NCI-H69 (cell line): ENCODE measurements at regions not wholly inside any gene's neighbourhood (a gene's known extent, or its start where the extent isn't known, plus 50 kb on each side); places are given as distances from the start of the nearest gene placed in this dataset.
A peak's percentile ranks its signal among the peaks of the same experiment; 100 is the strongest.

Experiments
- DNase-seq: peaks from one replicate; lab custom pipeline; 2025; lab: John Stamatoyannopoulos, UW

GRCh38 chr6:97813889-97814567 lies 531.0 kb upstream of the MMS22L start:
- DNase-seq, result peak; percentile 44

GRCh38 chr6:97815301-97815812 lies 532.3 kb upstream of the MMS22L start:
- no peak for DNase-seq

- no peak for DNase-seq
Measured at GRCh38 chr6:97816526-97816925, 533.5 kb upstream of the MMS22L start.

GRCh38 chr6:97819710-97820109 lies 536.7 kb upstream of the MMS22L start:
- DNase-seq, result peak; percentile 56

GRCh38 chr6:97820400-97820799 lies 537.4 kb upstream of the MMS22L start:
- peak; percentile 82 for DNase-seq

- DNase-seq, result peak; percentile 68
Measured at GRCh38 chr6:97822632-97823031, 539.6 kb upstream of the MMS22L start.

GRCh38 chr6:97841763-97842162 lies 558.7 kb upstream of the MMS22L start:
- DNase-seq, result no peak

GRCh38 chr6:97842521-97842920 lies 559.5 kb upstream of the MMS22L start:
- no peak for DNase-seq

GRCh38 chr6:97849390-97849789 lies 566.4 kb upstream of the MMS22L start:
- no peak for DNase-seq

- peak; percentile 84 for DNase-seq
Measured at GRCh38 chr6:97850458-97851212, 567.6 kb upstream of the MMS22L start.

GRCh38 chr6:97863697-97864096 lies 580.7 kb upstream of the MMS22L start:
- DNase-seq, result no peak

GRCh38 chr6:97864366-97864765 lies 581.4 kb upstream of the MMS22L start:
- no peak for DNase-seq

- DNase-seq, result peak; percentile 28
Measured at GRCh38 chr6:97864826-97865225, 581.8 kb upstream of the MMS22L start.

- no peak for DNase-seq
Measured at GRCh38 chr6:97865612-97866011, 582.6 kb upstream of the MMS22L start.

- no peak for DNase-seq
Measured at GRCh38 chr6:97866616-97867015, 583.6 kb upstream of the MMS22L start.

- DNase-seq, result no peak
Measured at GRCh38 chr6:97867177-97867576, 584.2 kb upstream of the MMS22L start.

- no peak for DNase-seq
Measured at GRCh38 chr6:97870273-97870672, 587.3 kb upstream of the MMS22L start.

- no peak for DNase-seq
Measured at GRCh38 chr6:97876711-97877110, 593.7 kb upstream of the MMS22L start.

GRCh38 chr6:97882755-97883154 lies 599.7 kb upstream of the MMS22L start:
- DNase-seq, result no peak

- peak; percentile 80 for DNase-seq
Measured at GRCh38 chr6:97885325-97885724, 602.3 kb upstream of the MMS22L start.

- peak; percentile 89 for DNase-seq
Measured at GRCh38 chr6:97885828-97886227, 602.8 kb upstream of the MMS22L start.

- DNase-seq, result no peak
Measured at GRCh38 chr6:97901531-97901930, 618.5 kb upstream of the MMS22L start.

GRCh38 chr6:97909380-97909779 lies 626.4 kb upstream of the MMS22L start:
- DNase-seq, result no peak
